ENCODE measurements at regions not wholly inside any gene's neighbourhood (a gene's known extent, or its start where the extent isn't known, plus 50 kb on each side); places are given as distances from the start of the nearest gene placed in this dataset.

GRCh38 chr9:106287091-106287631 is 575.8 kb upstream of the ZNF462 start:
- no peak for FAIRE-seq

DNA sequence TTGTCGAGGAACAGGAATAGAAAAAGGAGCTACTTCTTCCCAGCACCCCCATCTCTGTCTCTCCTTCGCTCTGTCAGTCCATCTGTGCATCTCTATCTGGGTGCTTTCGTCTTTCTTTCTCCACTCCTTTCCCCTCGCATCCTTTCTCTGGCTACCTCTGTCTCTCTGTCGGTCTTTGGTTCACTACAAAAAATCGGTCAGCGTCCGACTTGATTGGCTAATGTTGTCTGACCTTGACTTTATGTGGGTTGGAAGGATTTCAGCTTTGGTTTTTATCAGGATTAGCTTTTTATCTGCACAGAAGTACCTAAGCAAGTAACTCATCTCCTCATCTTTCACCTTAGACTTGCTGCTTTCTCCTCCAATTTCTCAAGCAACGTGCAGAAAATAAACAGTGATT is 575.2 kb upstream of the ZNF462 start:
- no peak for FAIRE-seq

GRCh38 chr9:106288689-106289088 is 574.3 kb upstream of the ZNF462 start:
- FAIRE-seq = no peak

DNA sequence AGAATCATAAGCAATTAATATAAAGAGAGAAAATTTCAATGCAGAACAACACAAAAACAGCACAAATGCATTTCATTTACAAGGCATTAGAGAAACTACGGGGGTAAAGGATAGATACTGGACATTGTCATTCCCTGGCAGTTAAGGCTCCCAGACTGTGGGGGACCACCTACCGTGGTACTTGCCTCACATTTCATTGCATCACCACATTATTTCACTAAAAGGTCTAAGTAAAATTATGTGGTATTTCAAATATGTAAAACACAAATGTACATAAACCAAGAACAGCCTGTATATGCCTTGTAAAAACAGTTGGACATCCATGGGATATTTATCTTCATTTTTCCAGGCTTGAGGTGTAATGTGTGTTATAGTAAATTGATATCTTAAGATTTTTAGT is 571.2 kb upstream of the ZNF462 start:
- FAIRE-seq = no peak

- no peak for FAIRE-seq
Measured at GRCh38 chr9:106296426-106296825, 566.5 kb upstream of the ZNF462 start.

DNA sequence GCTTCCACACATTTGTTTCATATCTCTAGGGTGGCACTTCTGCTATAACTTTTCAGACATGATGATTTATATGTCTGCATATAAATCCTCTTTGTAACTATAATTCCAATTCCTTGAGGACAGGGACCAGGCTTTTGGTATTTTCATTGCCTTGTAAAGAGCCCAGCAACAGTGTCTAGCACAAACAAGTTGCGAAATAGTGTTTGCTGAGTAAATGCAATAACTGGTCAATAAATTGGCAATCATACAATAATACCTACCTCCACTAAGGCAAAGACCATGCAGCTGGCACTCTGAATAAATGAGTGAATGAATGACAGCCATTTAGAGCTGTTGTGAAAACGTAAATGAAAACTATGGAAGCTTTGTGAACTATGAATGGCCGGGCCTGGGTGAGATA is 564.0 kb upstream of the ZNF462 start:
- no peak for FAIRE-seq

DNA sequence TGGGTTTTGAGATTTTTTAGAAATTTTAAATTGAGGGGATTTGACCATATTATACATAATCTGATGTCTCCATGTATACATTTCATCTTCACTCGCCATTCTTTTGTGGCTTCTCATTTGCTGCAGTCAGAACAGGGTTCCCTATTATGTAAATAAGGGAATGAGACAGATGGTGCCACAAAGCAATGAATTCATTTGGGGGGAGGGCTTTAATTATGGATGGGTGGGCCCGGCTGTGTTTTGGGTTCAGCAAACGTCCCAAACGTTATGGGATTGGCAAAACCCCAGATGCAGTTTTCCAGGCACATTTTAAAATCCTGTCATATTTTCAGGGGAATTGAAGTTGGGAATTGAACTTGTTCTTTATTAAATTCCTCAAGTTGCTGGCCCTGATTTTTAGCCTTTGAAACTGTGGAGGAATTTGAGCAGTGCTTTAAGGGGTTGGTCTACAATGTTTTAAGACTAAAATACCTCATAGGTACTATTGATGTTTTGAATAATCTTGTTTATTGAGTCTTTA is 558.5 kb upstream of the ZNF462 start:
- FAIRE-seq = no peak

DNA sequence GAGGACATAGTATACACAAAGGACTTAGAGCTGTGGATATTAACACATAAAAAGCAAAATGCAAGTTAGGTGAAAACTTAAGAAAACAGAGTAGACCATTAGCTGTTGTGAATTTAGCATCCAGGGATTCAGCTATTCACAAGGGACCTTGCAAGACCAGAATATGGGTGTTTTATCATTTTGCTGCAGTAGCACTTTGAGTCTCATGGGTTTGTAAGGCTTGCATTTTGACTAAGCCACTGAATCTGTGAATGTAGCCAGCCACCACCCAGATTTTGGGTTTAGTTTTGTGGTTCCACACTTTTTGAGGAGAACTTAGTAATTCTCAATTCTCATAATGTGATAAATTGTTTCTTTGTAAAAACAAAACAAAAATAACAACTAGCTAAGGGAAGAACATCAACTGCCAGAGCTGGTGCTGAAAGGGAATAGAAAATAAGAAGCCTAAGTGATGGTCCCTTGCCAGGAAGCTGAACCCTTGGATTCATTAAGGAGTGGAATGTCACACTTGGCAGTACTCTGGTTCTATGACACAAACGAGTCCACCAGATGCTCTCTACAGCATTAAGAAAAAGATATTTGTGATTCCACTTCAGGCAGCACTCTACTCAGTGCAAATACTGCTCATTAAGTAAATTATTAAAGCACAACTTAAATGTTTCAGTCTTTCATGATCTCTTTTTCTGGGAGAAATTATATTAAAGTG is 557.4 kb upstream of the ZNF462 start:
- no peak for FAIRE-seq

DNA sequence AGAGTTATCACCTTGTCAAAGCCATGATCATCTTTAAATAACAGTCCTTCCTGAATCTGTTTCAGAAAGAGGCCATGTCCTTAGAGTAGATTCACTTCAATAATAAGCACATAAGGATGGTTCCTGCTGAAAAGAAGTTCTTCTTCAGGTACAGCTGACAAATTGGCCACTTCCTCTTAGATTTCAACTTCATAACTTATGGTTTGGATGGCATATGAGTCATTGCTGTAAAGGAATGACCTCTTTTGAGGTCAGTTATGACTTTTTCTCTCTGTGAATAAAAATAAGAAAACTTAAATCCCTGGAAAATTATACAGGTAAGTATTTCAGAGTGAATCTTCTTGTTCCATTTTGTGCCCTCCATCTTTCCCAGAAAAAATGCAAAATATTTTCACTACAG is 555.3 kb upstream of the ZNF462 start:
- FAIRE-seq = no peak

DNA sequence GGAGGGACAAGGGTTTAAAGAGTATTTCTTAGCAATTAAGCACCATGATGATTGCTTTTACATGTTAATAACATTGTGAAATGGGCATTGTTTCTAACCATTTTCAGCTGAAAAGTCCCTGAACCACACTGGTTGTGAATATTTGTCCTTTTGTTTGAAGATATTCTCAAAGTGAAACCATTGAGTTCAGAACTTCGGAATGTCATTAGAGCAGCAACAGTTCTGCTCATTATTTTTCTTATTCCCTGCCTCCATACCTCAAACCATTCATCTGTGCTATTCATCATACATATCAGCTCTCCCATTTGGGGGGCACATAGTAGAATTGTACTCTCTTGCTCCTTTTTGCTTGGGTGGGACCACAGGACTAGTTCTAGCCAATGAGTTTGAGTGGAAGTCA is 553.0 kb upstream of the ZNF462 start:
- FAIRE-seq = no peak

GRCh38 chr9:106310782-106311181 is 552.2 kb upstream of the ZNF462 start:
- FAIRE-seq = no peak

DNA sequence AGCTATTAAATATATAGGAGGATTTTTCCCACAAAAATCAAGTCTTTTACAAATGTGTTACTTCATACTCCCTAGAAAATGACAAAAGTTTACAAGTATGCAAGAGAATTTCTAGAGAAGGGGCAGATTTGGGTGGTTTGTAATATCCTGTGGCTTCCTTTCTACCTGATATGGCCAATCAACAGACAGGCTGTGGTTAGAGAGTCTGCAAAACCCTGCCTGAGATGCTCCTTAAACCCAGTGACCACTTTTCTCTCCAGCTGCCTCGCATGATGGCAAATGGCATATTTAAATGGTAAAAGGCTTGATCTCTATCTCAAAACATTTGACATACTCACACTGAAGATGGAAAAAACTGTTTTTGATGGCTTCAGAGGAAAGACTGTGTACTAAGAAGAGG is 550.1 kb upstream of the ZNF462 start:
- no peak for FAIRE-seq

- no peak for FAIRE-seq
Measured at GRCh38 chr9:106314476-106314875, 548.5 kb upstream of the ZNF462 start.

DNA sequence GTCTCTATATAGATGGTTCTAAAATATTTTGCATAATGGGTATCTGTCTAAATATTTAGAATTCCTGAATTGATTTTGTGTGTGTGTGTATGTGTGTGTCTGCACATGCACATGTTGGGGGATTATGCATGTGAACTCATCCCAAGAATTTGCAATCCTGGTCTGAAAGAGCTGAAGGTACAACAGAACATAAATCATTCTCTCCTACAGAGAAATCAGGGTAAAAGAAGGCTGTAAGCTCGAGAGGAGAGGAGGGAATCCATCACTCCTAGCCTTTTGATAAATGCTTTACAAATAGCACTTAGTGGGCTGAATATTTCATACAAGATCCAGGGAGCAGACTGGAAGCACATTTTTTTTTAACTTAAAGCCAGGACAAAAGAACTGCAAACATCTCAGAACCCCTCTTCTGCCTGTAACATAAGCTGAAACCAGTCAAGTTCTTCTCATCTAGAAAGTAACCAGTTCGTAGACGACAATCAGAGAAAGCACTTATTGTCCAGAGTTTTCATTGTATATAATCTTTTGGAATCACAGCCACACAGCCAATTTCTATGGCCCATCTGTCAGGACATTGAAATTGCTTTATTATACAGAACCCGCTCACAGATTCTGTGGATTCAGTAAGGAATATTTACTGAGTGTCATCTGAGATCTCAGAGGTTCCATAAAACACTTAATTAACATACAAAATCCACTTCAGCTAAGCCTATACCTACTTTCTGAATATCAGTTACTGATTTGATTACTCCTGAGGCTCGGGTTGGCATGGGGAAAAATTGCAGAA is 541.4 kb upstream of the ZNF462 start:
- no peak for FAIRE-seq

GRCh38 chr9:106322706-106323245 is 540.2 kb upstream of the ZNF462 start:
- no peak for FAIRE-seq

DNA sequence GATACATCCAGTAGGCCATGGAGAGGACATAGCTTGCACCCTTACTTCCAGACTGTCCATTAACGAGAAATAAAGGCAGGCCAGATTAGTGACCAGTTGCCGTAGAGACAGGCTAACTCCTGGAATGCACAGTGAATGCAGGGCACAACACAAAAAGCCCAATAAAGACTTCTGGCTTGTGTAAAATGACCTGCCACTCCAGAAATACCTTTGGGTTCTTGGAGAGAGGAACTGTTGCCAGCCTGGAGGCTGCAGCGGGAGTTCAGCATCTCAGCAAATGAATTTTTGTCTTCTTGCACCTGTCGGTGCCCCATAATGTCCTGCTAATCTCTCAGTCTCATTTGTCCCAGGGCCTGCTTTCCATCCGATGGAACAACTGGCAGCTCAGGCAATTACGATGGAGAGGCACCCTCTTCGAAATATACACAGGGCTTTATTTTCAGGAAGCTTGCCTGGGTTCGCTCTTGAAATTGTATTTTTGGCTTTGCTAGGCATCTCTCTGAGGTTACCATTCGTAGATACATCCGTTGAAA is 538.8 kb upstream of the ZNF462 start:
- FAIRE-seq = no peak

DNA sequence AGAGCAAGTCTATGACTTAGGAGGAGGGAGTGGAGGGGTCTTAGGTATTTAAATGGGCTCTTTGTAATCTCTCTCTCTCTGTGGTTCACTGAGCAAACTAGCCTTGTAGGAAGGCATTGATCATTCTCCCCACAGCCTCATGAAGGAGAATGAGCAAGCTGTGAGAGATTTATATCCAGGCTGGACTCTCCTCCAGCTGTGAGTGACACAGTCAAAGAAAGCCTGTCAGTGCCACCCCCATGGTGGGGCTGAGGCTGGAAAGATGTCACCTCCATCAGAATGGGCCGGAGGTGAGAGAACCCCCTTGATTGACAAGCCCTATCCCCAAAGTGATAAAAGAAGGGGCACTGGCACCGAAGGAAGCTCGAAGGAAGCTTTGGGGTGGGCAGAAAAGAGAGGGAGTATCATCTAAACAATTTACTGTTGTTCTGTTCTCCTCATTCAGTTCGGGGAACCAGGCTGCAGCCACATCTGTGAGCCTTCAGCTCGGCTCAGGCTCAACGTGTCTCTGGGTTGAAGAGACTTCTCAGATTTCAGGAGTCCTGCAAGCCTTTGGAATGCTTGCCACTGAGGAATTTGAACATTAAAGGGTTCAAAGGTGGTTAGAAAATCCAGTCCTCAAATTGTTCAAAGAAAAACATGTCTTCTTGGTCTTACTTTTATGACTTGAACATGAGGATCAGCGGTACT is 538.2 kb upstream of the ZNF462 start:
- FAIRE-seq = no peak

DNA sequence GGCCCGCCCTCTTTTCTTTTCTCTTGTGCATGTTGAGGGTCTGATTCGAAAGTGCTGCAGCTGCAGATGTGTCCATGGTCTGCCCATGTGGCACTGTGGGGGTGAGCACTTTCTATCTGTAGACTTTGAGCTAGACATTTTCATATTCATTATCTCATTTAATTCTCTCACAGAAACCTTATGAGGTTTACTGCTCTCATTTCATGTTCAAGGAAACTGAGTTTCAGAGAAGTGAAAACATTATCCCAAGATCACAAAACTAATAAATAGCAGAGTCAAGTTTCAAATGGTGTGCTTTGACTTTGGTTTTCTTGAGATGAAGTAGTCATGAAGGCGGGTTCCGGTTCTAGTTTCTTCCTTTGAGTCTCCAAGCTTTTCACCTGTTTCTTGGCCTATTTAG is 536.5 kb upstream of the ZNF462 start:
- FAIRE-seq = no peak

DNA sequence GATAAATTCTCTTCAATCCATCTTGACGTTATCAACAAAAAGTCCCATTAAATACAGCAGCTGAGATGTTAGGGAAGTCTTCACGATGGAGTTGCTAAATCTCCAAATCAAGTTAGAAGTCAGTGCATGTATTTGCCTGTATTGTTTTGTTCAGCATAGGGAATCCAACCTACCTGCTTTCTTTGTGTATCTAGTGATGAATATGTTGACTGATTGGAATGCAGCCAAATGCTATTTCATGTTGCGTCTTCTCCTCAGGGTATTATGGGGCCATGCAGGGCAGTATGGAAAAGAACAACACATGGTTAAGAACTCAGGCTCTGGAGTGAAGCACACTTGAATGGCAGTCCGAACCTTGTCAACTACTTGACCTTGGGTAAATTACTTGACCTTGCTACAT is 529.5 kb upstream of the ZNF462 start:
- no peak for FAIRE-seq

DNA sequence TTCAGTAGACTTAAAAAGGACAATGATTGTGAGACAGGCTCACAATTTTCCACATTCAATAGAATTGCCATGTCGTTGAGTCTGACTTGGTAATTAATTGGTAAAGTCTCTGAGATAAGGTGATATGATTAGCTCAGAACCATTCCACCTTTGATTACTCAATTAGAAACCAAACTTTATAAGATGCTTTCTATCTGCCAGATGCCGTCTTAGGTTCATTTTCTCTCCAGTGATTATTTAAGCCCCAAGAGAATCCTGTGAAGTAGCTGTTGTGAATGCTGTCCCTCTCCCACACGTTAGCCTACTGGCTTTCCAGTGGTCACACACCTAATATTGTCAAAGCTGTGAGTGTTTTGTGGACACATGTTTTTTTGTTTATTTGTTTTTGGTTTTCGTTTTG is 528.9 kb upstream of the ZNF462 start:
- FAIRE-seq = no peak

- FAIRE-seq = no peak
Measured at GRCh38 chr9:106339882-106340281, 523.1 kb upstream of the ZNF462 start.

DNA sequence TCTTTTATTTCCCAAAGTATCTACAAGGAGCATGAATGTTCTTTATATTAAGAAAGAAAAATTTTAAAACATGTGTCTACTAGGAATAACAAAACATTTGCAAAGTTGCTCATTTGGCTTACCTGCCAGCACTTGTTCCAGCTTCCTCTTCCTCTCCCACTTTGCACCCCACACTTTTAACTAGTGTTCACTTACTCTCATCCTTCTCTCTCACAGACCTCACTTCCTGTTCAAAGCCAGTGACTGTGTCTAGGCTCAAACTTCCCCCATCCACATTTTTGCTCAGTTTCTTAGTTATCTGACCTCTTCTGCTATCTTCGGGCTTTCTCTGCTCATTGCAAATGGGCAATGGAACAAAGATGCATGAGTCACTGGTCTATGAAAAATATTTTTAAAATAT is 512.2 kb upstream of the ZNF462 start:
- no peak for FAIRE-seq

GRCh38 chr9:106356924-106357323 is 506.0 kb upstream of the ZNF462 start:
- no peak for FAIRE-seq

All from A204.1 (cell line).